Stimulated activated CD8-positive, alpha-beta memory T cell treated with anti-CD3 and anti-CD28 coated beads, Interleukin-12 subunit alpha, Interleukin-12 subunit beta, amount 100 ng/mL, for 24 hours (primary cell): ENCODE measurements at regions not wholly inside any gene's neighbourhood (a gene's known extent, or its start where the extent isn't known, plus 50 kb on each side); places are given as distances from the start of the nearest gene placed in this dataset.

ENCODE experiments used
- DNase-seq: peaks from one replicate; pipeline ENCODE4 v3.0.0-alpha.2; 2020; ENCODE audit errors: extremely low read depth

GRCh38 chr18:72089432-72089831 is 454.7 kb downstream of the CBLN2 start:
- no peak for DNase-seq

DNA sequence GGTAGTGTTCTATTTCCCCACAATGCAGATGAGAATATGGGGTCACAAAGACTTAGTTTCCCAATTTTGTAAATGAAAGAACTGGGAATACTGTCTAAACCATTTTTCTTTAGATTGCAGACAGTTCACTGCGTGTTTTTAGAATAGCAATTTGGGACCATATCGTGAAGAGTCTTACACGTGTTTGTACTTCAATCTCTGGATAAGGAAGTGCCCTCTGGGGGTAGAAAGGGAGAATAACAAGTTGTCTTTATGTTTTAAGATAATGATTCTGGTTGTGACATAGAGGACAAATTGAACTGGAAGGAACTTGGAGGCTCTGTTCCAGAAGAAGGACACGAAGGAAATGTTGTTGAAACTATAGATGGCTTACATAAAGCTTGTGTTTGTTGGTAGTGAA is 457.7 kb downstream of the CBLN2 start:
- DNase-seq, result no peak

- DNase-seq, result no peak
Measured at GRCh38 chr18:72075040-72075439, 469.1 kb downstream of the CBLN2 start.

DNA sequence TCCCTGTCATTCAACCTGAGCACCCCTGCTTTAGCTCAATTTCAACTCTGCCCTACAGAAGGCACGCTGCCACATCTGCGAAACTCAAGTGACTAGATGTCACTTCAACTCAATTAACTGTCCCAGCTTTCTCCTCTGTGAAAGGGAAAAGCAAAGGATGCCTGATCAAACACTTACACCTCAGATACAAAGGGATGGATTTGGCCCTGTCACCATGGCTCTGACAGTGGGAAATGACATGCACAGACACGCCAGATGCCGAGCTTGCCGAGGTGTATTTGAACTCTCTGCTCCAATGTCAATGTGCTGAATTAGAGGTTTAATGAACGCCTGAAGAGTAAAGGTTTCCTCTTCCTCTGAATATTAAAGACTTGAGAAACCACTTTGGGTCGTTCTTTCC is 481.1 kb downstream of the CBLN2 start:
- no peak for DNase-seq

DNA sequence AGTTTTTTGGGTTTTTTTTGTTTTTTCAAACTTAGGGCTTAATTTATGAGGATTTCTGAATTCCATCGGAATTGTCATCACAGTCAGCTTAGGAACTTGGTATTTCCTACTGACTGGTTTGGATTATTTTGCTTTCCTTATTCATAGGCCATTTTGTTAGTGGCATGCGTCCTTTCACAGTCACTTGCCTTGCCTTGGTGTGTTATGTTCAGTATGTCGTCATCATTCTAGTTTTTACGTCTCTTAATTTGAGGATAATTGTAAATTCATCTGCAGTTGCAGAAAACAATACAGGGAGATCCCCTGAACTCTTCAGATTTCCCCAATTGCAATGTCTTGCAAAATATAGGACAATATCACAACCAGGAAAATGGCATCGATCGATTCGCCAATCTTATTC is 485.3 kb downstream of the CBLN2 start:
- DNase-seq, result no peak

DNA sequence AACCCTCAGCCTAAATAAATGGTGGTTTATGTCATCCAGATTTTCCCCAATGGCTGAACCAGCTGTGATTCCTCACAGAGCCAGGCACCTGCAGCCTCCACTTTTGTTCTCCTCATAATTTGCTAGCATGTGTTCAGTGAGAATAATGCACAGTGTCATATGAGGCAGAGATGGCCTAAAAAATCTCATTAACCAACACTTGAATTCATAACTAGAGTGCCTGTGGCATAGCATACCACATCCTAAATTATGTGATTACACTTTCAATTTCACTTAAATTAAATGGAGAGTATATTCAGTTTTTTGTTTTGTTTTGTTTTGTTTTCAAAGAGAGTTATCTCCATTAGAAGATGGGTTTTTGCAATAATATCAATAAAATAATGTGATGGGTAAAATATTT is 488.0 kb downstream of the CBLN2 start:
- no peak for DNase-seq

- no peak for DNase-seq
Measured at GRCh38 chr18:72041313-72042032, 502.7 kb downstream of the CBLN2 start.

DNA sequence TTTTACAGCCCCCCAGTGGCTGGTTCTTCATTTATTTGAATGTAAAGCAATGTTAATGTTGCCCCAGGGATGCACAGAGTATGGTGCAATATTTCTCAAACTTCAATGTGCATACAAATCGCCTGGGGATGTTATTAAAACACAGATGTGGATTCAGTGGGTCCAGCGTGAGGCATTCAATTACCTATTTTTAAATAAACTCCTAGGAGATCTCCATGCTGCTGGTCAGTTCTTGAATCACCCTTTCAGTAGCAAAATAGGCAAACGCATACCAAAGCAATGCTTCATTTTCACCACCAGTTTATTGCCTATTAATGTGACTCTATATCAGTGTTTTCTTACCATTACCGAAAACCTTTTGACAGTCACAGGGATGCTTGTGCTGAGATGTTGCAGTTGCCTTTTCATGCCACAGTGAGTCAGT is 530.7 kb downstream of the CBLN2 start:
- no peak for DNase-seq

- DNase-seq, result no peak
Measured at GRCh38 chr18:71998547-71999097, 545.5 kb downstream of the CBLN2 start.

DNA sequence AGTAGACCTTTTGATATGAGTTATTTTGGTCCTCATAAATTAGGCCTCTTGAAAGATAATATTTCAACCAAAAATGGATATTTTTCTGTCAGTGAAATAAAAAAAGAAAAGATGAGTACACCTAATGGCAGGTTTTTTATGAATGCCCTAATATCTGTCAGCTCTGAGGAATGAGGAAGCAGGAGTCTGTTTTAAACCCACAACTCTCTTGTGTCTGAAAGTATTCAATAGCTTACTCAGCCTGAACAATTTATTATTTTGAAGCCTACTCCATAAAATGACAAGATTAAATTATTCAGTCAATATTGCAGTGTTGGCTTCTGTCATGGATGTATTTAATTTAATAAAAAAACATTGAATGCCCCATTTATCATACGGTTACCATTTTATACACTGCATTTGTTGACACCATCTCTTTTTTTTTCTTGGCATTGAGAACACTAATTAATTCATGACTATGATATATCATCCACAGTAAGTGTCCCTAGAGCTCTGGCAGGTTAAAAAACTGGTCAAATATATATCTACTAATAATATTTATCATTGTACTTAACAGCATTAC is 548.2 kb downstream of the CBLN2 start:
- DNase-seq, result no peak

- DNase-seq, result no peak
Measured at GRCh38 chr18:71994273-71994672, 549.9 kb downstream of the CBLN2 start.

- DNase-seq, result no peak
Measured at GRCh38 chr18:71989616-71990015, 554.5 kb downstream of the CBLN2 start.

GRCh38 chr18:71986351-71987050 is 557.6 kb downstream of the CBLN2 start:
- no peak for DNase-seq

DNA sequence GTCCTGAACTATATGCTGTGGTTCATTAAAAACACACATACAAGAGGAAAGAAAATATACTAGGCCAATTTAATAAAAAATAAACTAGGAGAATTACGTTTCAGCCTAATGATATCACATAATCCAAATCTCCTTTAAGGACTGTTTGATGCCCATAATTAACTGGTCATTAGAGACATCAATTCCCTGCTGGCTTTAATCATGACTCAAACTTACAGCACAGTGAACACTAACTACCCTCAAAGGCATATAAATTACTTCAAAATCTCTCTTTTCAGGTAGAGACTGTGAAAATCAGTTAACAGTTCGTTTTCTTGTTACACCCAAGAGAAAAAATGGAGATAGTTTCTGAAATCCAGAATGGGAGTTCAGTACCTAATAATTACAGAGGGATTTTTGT is 567.4 kb downstream of the CBLN2 start:
- no peak for DNase-seq

DNA sequence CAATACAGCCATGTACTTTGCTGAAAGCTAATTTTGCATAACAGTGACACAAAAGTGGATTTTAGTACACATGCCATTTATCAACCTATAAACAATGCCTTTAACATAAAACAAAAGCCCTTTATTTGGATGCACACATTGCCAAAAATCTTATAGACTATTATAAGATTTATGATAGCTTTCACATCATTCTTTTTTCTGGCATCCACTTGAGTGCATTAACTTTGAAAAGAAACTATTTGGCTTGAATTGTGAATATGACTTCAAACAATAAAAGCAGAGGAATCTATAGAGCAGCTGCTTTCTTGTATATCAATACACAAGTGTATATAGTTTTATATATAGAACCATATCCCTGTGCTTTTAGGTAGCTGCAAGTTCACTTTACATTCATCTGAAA is 577.4 kb downstream of the CBLN2 start:
- no peak for DNase-seq

DNA sequence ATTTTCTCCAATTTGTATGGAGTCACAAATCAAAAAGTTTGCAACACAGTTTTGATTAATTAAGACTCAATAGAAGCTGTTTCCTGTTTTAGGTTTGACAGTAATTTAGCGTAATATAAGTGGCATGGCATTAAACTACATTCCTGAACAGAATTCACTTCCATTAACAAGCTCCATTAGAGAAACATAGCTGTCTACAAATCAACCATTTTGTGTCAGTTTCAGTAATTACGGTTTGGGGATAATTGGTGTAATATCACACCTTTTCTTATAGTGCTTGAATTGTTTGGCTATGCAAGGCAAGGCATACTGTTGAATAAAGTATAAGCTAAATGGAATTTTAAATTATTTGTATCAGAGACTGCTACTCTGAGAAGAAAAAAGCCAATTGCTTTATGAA is 585.5 kb downstream of the CBLN2 start:
- no peak for DNase-seq

DNA sequence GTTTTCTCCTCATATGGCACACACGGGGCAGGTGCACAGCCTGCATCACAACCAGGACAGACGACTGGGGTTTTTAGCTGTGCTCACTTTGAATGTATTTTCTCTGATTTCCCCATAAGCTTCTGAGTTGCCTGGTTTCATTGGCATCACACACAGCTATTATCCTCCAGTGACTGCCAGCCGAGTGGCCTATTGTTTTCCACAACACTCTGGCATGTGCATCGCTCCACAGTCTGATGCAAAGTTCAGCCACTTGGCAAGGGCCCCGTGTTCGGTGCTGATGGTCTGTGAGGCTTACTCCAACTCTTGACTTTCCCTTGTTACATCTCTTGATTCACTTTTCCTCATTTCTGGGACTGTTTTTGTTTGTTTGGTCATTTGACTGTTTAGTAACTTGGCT is 593.1 kb downstream of the CBLN2 start:
- DNase-seq, result no peak

GRCh38 chr18:71942433-71942832 is 601.7 kb downstream of the CBLN2 start:
- no peak for DNase-seq

- no peak for DNase-seq
Measured at GRCh38 chr18:71939483-71939882, 604.7 kb downstream of the CBLN2 start.

DNA sequence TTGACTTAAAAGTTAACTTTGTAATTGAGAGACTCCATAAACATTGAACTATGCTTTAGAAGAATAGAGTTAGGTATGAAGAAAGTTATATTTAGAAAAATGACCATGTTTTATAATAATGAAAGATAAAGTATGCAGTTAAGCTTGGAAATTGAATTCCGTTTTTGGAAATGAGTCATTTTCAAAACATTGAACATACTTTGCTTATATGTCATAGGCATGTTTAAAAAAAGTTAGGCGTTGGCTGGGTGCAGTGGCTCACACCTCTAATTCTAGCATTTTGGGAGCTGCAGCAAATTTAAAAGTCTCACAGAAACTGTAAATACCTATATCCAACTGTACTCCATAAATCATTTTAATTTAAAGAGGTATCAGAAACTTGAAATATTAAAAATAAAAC is 607.4 kb downstream of the CBLN2 start:
- no peak for DNase-seq

DNA sequence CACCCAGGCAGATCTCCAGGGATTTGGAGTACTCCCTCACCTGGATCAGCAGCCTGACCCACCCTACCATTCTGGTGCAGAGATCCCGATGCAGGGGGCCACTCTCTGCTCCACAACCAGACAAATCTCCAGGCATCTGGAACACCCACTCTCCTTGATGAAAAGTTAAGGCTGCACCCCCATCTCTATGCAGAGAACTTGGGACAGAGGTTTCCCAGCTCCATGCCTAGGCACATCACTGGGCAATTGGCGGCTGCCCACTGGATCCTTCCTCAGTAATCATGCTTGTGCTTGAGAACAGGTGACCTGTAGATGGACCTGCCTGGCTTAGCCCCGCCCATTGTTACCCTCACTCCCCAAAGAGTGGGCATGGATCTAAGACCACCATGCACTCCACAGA is 624.9 kb downstream of the CBLN2 start:
- DNase-seq, result no peak

- no peak for DNase-seq
Measured at GRCh38 chr18:71913641-71914040, 630.5 kb downstream of the CBLN2 start.

- DNase-seq, result no peak
Measured at GRCh38 chr18:71902482-71902881, 641.7 kb downstream of the CBLN2 start.
